ENCODE measurements at regions not wholly inside any gene's neighbourhood (a gene's known extent, or its start where the extent isn't known, plus 50 kb on each side); places are given as distances from the start of the nearest gene placed in this dataset.

GRCh38 chr6:40265615-40266014, 321.5 kb downstream of the LRFN2 start:
- no peak for DNase-seq

GRCh38 chr6:40263970-40264369, 323.2 kb downstream of the LRFN2 start:
- DNase-seq, result no peak

- no peak for DNase-seq
These were observed 324.8 kb downstream of the LRFN2 start for GRCh38 chr6:40262363-40262762.

GRCh38 chr6:40258531-40258930, 324.3 kb upstream of the MOCS1 start:
- no peak for DNase-seq

GRCh38 chr6:40256831-40257230, 322.6 kb upstream of the MOCS1 start:
- DNase-seq, result no peak

GRCh38 chr6:40256224-40256623, 322.0 kb upstream of the MOCS1 start:
- no peak for DNase-seq

- no peak for DNase-seq
These were observed 319.2 kb upstream of the MOCS1 start for GRCh38 chr6:40253420-40253819.

GRCh38 chr6:40252531-40253258, 318.4 kb upstream of the MOCS1 start:
- no peak for DNase-seq

GRCh38 chr6:40251637-40252300, 317.5 kb upstream of the MOCS1 start:
- DNase-seq, result no peak

- DNase-seq, result no peak
These were observed 315.7 kb upstream of the MOCS1 start for GRCh38 chr6:40249935-40250334.

- DNase-seq, result no peak
These were observed 313.4 kb upstream of the MOCS1 start for GRCh38 chr6:40247516-40248115.

GRCh38 chr6:40244699-40245098, 310.4 kb upstream of the MOCS1 start:
- no peak for DNase-seq

GRCh38 chr6:40232698-40233097, 298.4 kb upstream of the MOCS1 start:
- DNase-seq, result no peak

GRCh38 chr6:40227735-40228134, 293.5 kb upstream of the MOCS1 start:
- DNase-seq, result no peak

GRCh38 chr6:40222354-40222753, 288.1 kb upstream of the MOCS1 start:
- no peak for DNase-seq

GRCh38 chr6:40219799-40220198, 285.5 kb upstream of the MOCS1 start:
- no peak for DNase-seq

- DNase-seq, result no peak
These were observed 276.4 kb upstream of the MOCS1 start for GRCh38 chr6:40210628-40211056.

- no peak for DNase-seq
These were observed 271.5 kb upstream of the MOCS1 start for GRCh38 chr6:40205801-40206200.

- no peak for DNase-seq
These were observed 270.7 kb upstream of the MOCS1 start for GRCh38 chr6:40205004-40205403.

- no peak for DNase-seq
These were observed 263.1 kb upstream of the MOCS1 start for GRCh38 chr6:40197371-40197770.

GRCh38 chr6:40196135-40196518, 261.9 kb upstream of the MOCS1 start:
- DNase-seq, result no peak

GRCh38 chr6:40195428-40196134, 261.3 kb upstream of the MOCS1 start:
- DNase-seq, result no peak

GRCh38 chr6:40194447-40195170, 260.3 kb upstream of the MOCS1 start:
- no peak for DNase-seq

All from stimulated activated CD4-positive, alpha-beta T cell treated with anti-CD3 and anti-CD28 coated beads, Interleukin-15, amount 100 ng/mL, for 24 hours (primary cell).